HEK293 (cell line): ENCODE measurements at regions not wholly inside any gene's neighbourhood (a gene's known extent, or its start where the extent isn't known, plus 50 kb on each side); places are given as distances from the start of the nearest gene placed in this dataset.

Experiments used
- CTCF ChIA-PET: fragments of 350-600 bp; formaldehyde crosslinking; extraction: SDS; loops from one replicate; lab custom pipeline; 2021; ENCODE audit warnings: antibody characterized with exemption; lab: Yijun Ruan, JAX
- POLR2A ChIA-PET: fragments of 300-600 bp; formaldehyde crosslinking; extraction: SDS; loops from one replicate; lab custom pipeline; 2020; ENCODE audit warnings: antibody characterized with exemption, inconsistent platforms; lab: Yijun Ruan, JAX
- H3K27ac ChIP-seq: fragments of 200-500 bp; sonication (Bioruptor generic); 2 replicates; pipeline ENCODE4 v1.5.1; 2014; ENCODE audit warnings: low read depth, low read length, control low read depth, inconsistent platforms; ENCODE audit errors: extremely low read depth
- H3K36me3 ChIP-seq, 2 experiments: fragments of 200-500 bp in 1 of 2; sonication (Bioruptor generic) in 1 of 2; 1 replicate in 1 of 2; 2 replicates in 1 of 2; pipeline ENCODE4 v1.5.1; 2014 to 2017; ENCODE audit warnings: inconsistent platforms in 2 of 2, low read length in 2 of 2; ENCODE audit not compliant: control insufficient read depth in 2 of 2, insufficient read depth in 1 of 2
- H3K4me1 ChIP-seq: fragments of 200-500 bp; sonication (Bioruptor generic); 2 replicates; pipeline ENCODE4 v1.5.1; 2014; ENCODE audit warnings: mild to moderate bottlenecking, low read length, inconsistent platforms; ENCODE audit not compliant: control insufficient read depth, insufficient read depth
- H3K4me3 ChIP-seq: 2 replicates; pipeline ENCODE4 v1.5.1; 2011; ENCODE audit warnings: low read depth, mild to moderate bottlenecking, control low read depth, low read length, moderate library complexity
- H3K9me3 ChIP-seq: fragments of 200-500 bp; sonication (Bioruptor generic); 2 replicates; pipeline ENCODE4 v1.5.1; 2014; ENCODE audit warnings: low read depth, low read length, inconsistent platforms; ENCODE audit not compliant: control insufficient read depth, insufficient read depth
- CTCF ChIP-seq: fragments of 450-650 bp; formaldehyde crosslinking; IDR thresholded peaks from 2 replicates; pipeline ENCODE4 v1.5.1; 2016; ENCODE audit warnings: missing biosample characterization, missing genetic modification characterization
- MEIS1 ChIP-seq: sonication (generic); formaldehyde crosslinking; IDR thresholded peaks from 2 replicates; pipeline ENCODE4 v1.8.1; 2022; ENCODE audit warnings: missing genetic modification reagents, mild to moderate bottlenecking, borderline replicate concordance
- SETDB1 ChIP-seq: IDR thresholded peaks from one replicate; pipeline ENCODE4 v1.6.1; 2017; ENCODE audit warnings: mild to moderate bottlenecking, low read length, moderate library complexity, mixed read lengths; ENCODE audit not compliant: insufficient read length
- SP2 ChIP-seq: fragments of 450-650 bp; formaldehyde crosslinking; IDR thresholded peaks from 2 replicates; pipeline ENCODE4 v1.5.1; 2016; ENCODE audit warnings: missing biosample characterization, missing genetic modification characterization
- SP7 ChIP-seq: fragments of 450-650 bp; formaldehyde crosslinking; IDR thresholded peaks from 2 replicates; pipeline ENCODE4 v1.5.1; 2016; ENCODE audit warnings: missing biosample characterization, missing genetic modification characterization
- TRIM28 ChIP-seq: IDR thresholded peaks from 2 replicates; pipeline ENCODE4 v1.6.1; 2011; ENCODE audit warnings: low read length, control low read depth, borderline replicate concordance
- ZBTB11 ChIP-seq: fragments of 450-650 bp; formaldehyde crosslinking; conservative IDR thresholded peaks from 2 replicates; pipeline ENCODE4 v1.5.1; 2016; ENCODE audit warnings: low read depth, missing biosample characterization, missing genetic modification characterization
- ZBTB7A ChIP-seq: fragments of 450-650 bp; formaldehyde crosslinking; IDR thresholded peaks from 2 replicates; pipeline ENCODE4 v1.5.1; 2016; ENCODE audit warnings: low read depth, missing biosample characterization, missing genetic modification characterization
- ZBTB8A ChIP-seq: fragments of 450-650 bp; formaldehyde crosslinking; IDR thresholded peaks from 2 replicates; pipeline ENCODE4 v1.5.1; 2016; ENCODE audit warnings: missing biosample characterization, missing genetic modification characterization
- ZEB2 ChIP-seq: fragments of 450-650 bp; formaldehyde crosslinking; IDR thresholded peaks from 2 replicates; pipeline ENCODE4 v1.5.1; 2016; ENCODE audit warnings: missing biosample characterization, missing genetic modification characterization
- ZNF175 ChIP-seq: fragments of 450-650 bp; formaldehyde crosslinking; IDR thresholded peaks from 2 replicates; pipeline ENCODE4 v1.5.1; 2016; ENCODE audit warnings: missing biosample characterization, missing genetic modification characterization
- ZNF18 ChIP-seq: fragments of 450-650 bp; formaldehyde crosslinking; IDR thresholded peaks from 2 replicates; pipeline ENCODE4 v1.5.1; 2016; ENCODE audit warnings: missing biosample characterization, missing genetic modification characterization
- ZNF214 ChIP-seq: fragments of 450-650 bp; formaldehyde crosslinking; IDR thresholded peaks from 2 replicates; pipeline ENCODE4 v1.5.1; 2017; ENCODE audit warnings: missing biosample characterization, mild to moderate bottlenecking, missing genetic modification characterization, borderline replicate concordance
- ZNF223 ChIP-seq: fragments of 450-650 bp; formaldehyde crosslinking; IDR thresholded peaks from 2 replicates; pipeline ENCODE4 v1.5.1; 2016; ENCODE audit warnings: missing biosample characterization, missing genetic modification characterization
- ZNF394 ChIP-seq: fragments of 450-650 bp; formaldehyde crosslinking; IDR thresholded peaks from 2 replicates; pipeline ENCODE4 v1.5.1; 2016; ENCODE audit warnings: missing biosample characterization, missing genetic modification characterization, mild to moderate bottlenecking, moderate library complexity, borderline replicate concordance
- ZNF580 ChIP-seq: fragments of 450-650 bp; formaldehyde crosslinking; IDR thresholded peaks from 2 replicates; pipeline ENCODE4 v1.5.1; 2016; ENCODE audit warnings: missing biosample characterization, missing genetic modification characterization
- ZNF600 ChIP-seq: fragments of 450-650 bp; formaldehyde crosslinking; IDR thresholded peaks from 2 replicates; pipeline ENCODE4 v1.5.1; 2016; ENCODE audit warnings: missing biosample characterization, missing genetic modification characterization
- ZSCAN30 ChIP-seq: fragments of 450-650 bp; IDR thresholded peaks from 2 replicates; pipeline ENCODE4 v1.5.1; 2018; ENCODE audit warnings: missing biosample characterization, mild to moderate bottlenecking, missing genetic modification characterization, moderate library complexity
- ZSCAN4 ChIP-seq: fragments of 450-650 bp; formaldehyde crosslinking; IDR thresholded peaks from 2 replicates; pipeline ENCODE4 v1.5.1; 2017; ENCODE audit warnings: missing biosample characterization, missing genetic modification characterization

GRCh38 chr22:27381960-27382742 is 419.4 kb downstream of the MN1 start:
- 0 out of 2 replicates have a peak, but pooled peaks have one; percentile 7 for TF ChIP-seq SP7
- TF ChIP-seq ZBTB11 (tag by site-specific recombination), result no peak
- TF ChIP-seq TRIM28, result peak; percentile 32; the same call in 1 of the 2 replicates
- no peak for TF ChIP-seq ZSCAN30 (tag by site-specific recombination)
- TF ChIP-seq SETDB1, result peak; percentile 58
- TF ChIP-seq ZNF580 (tag by site-specific recombination), result peak; percentile 85
- TF ChIP-seq ZNF18 (tag by site-specific recombination), result 0 out of 2 replicates have a peak, but pooled peaks have one; percentile 9
- TF ChIP-seq ZBTB8A (tag by site-specific recombination), result peak; percentile 40; the same call in 1 of the 2 replicates
- Histone ChIP-seq H3K9me3 (no peaks in the 10 kb centered on the region), H3K4me1 (peaks cover 22% of the 10 kb centered on the region), H3K4me3 (no peak overlapping the region), H3K27ac (no peak overlapping the region), H3K36me3 (no peaks in the 10 kb centered on the region)
- POLR2A ChIA-PET, result interaction anchor here (0.6 kb wide), 1 partner anchor 341 kb away, joined by 4 read pairs; no protein-coding TSS in a partner anchor
- CTCF ChIA-PET, result interaction anchor here (0.7 to 1.4 kb wide), 2 partner anchors 22 to 71 kb away, joined by 3 to 4 read pairs; no protein-coding TSS in a partner anchor

GRCh38 chr22:27382947-27383346 is 418.6 kb downstream of the MN1 start:
- Histone ChIP-seq H3K4me1 (peaks cover 15% of the 10 kb centered on the region), H3K27ac (no peak overlapping the region), H3K4me3 (no peak overlapping the region), H3K9me3 (no peaks in the 10 kb centered on the region), H3K36me3 (no peaks in the 10 kb centered on the region)
- TF ChIP-seq SETDB1 (no peak), MEIS1 (CRISPR knock-in tag) (no peak), CTCF (tag by site-specific recombination) (no peak), ZNF175 (tag by site-specific recombination) (no peak), ZNF394 (no peak), ZEB2 (tag by site-specific recombination) (no peak), ZNF223 (tag by site-specific recombination) (no peak), ZBTB7A (no peak), SP2 (tag by site-specific recombination) (no peak), ZNF600 (tag by site-specific recombination) (no peak), ZNF214 (no peak), ZSCAN4 (tag by site-specific recombination) (no peak)
- CTCF ChIA-PET, result interaction anchor here (1.4 kb wide), 1 partner anchor 22 kb away, joined by 4 read pairs; no protein-coding TSS in a partner anchor
- POLR2A ChIA-PET, result interaction anchor here (0.6 kb wide), 1 partner anchor 340 kb away, joined by 4 read pairs; no protein-coding TSS in a partner anchor
